A673 (cell line): ENCODE measurements at regions not wholly inside any gene's neighbourhood (a gene's known extent, or its start where the extent isn't known, plus 50 kb on each side); places are given as distances from the start of the nearest gene placed in this dataset.

Source experiments
- BruUV-seq: library from RNA; stranded (reverse); fragments of 400-500 nt; replicated peaks from 2 replicates; lab custom pipeline; 2021; lab: Mats Ljungman, UMichigan
- CTCF ChIA-PET: fragments of 300-600 bp; sonication (Branson Sonifier 250); formaldehyde crosslinking; loops from one replicate; lab custom pipeline; 2022; ENCODE audit warnings: antibody characterized with exemption; lab: Charles Lee
- POLR2A ChIA-PET: fragments of 300-600 bp; sonication (Branson Sonifier 250); formaldehyde crosslinking; loops from one replicate; lab custom pipeline; 2022; ENCODE audit warnings: antibody characterized with exemption; ENCODE audit not compliant: low non-redundant PET; lab: Charles Lee
- DNase-seq: peaks from one replicate; pipeline ENCODE4 v3.0.0-alpha.2; 2015; ENCODE audit warnings: low spot score
- H3K27ac ChIP-seq: fragments of 200-600 bp; sonication (generic); 2 replicates; pipeline ENCODE4 v1.5.1; 2016; ENCODE audit warnings: mixed run types, low read depth, mild to moderate bottlenecking, mixed read lengths, antibody characterized with exemption, low read length; ENCODE audit not compliant: poor library complexity, severe bottlenecking
- H3K27me3 ChIP-seq: fragments of 200-600 bp; sonication (generic); replicated peaks from 2 replicates; pipeline ENCODE4 v1.6.1; 2017; ENCODE audit warnings: mixed run types, low read depth, mild to moderate bottlenecking, mixed read lengths, antibody characterized with exemption, low read length; ENCODE audit not compliant: insufficient read depth, poor library complexity
- H3K36me3 ChIP-seq: fragments of 200-600 bp; sonication (generic); 2 replicates; pipeline ENCODE4 v1.6.1; 2016; ENCODE audit warnings: mixed run types, mild to moderate bottlenecking, mixed read lengths, antibody characterized with exemption, low read length; ENCODE audit not compliant: insufficient read depth, poor library complexity, severe bottlenecking
- H3K4me1 ChIP-seq: fragments of 200-600 bp; sonication (generic); 2 replicates; pipeline ENCODE4 v1.6.1; 2017; ENCODE audit warnings: mixed run types, mild to moderate bottlenecking, mixed read lengths, antibody characterized with exemption, low read length; ENCODE audit not compliant: insufficient read depth, poor library complexity, severe bottlenecking
- H3K4me3 ChIP-seq: fragments of 200-600 bp; sonication (generic); 2 replicates; pipeline ENCODE4 v1.5.1; 2016; ENCODE audit warnings: low read depth, mixed run types, mild to moderate bottlenecking, mixed read lengths, low read length; ENCODE audit not compliant: poor library complexity, severe bottlenecking
- H3K9me3 ChIP-seq: fragments of 200-600 bp; sonication (generic); 2 replicates; pipeline ENCODE4 v1.6.1; 2016; ENCODE audit warnings: mixed run types, low read depth, mild to moderate bottlenecking, mixed read lengths, antibody characterized with exemption, low read length; ENCODE audit not compliant: poor library complexity, severe bottlenecking
- CTCF ChIP-seq: fragments of 300-800, 200-600 bp; sonication (generic); conservative IDR thresholded peaks from 2 replicates; pipeline ENCODE4 v1.5.1; 2017; ENCODE audit warnings: low read depth, mild to moderate bottlenecking, antibody characterized with exemption, low read length, moderate library complexity, mixed read lengths
- EZH2 ChIP-seq: fragments of 200-600 bp; sonication (generic); IDR thresholded peaks from 2 replicates; pipeline ENCODE4 v1.6.1; 2017; ENCODE audit warnings: borderline replicate concordance, low read depth, mild to moderate bottlenecking, mixed read lengths, antibody characterized with exemption, low read length; ENCODE audit not compliant: poor library complexity, severe bottlenecking
- intact Hi-C: fragments of 100-400 bp; cut with micrococcal nuclease; formaldehyde crosslinking; loops from one replicate; pipeline ENCODE4 v1.10.0; 2022; ENCODE audit not compliant: unreplicated experiment

GRCh38 chr10:128952856-128953255 lies 514.2 kb upstream of the MGMT start:
- H3K27me3 ChIP-seq: no peaks in the 10 kb centered on the region
- ChIA-PET CTCF (no interaction called here), POLR2A (no interaction called here)
- H3K4me3 ChIP-seq: no peak overlapping the region
- no peaks in the 10 kb centered on the region for H3K9me3 ChIP-seq
- no TSS peak for BruUV-seq
- no peaks in the 10 kb centered on the region for H3K4me1 ChIP-seq
- TF ChIP-seq EZH2 (no peak), CTCF (0 out of 2 replicates have a peak, but pooled peaks have one; percentile 8)
- H3K36me3 ChIP-seq: no peaks in the 10 kb centered on the region
- no peak overlapping the region for H3K27ac ChIP-seq
- no peak for DNase-seq
- intact Hi-C loops: no loop called here

- Histone ChIP-seq H3K27ac (no peak overlapping the region), H3K9me3 (no peaks in the 10 kb centered on the region), H3K36me3 (no peaks in the 10 kb centered on the region), H3K4me1 (no peaks in the 10 kb centered on the region), H3K27me3 (no peaks in the 10 kb centered on the region), H3K4me3 (no peak overlapping the region)
- intact Hi-C loops: no loop called here
- BruUV-seq: no TSS peak
- ChIA-PET CTCF (no interaction called here), POLR2A (no interaction called here)
- DNase-seq: no peak
- TF ChIP-seq EZH2: no peak
- no peak for TF ChIP-seq CTCF
These were observed 510.9 kb upstream of the MGMT start for GRCh38 chr10:128956149-128956548.

GRCh38 chr10:128957221-128957620 lies 509.8 kb upstream of the MGMT start:
- Histone ChIP-seq H3K4me1 (no peaks in the 10 kb centered on the region), H3K9me3 (no peaks in the 10 kb centered on the region), H3K27ac (no peak overlapping the region), H3K36me3 (no peaks in the 10 kb centered on the region), H3K27me3 (no peaks in the 10 kb centered on the region), H3K4me3 (no peak overlapping the region)
- POLR2A ChIA-PET: no interaction called here
- no TSS peak for BruUV-seq
- no peak for TF ChIP-seq CTCF
- TF ChIP-seq EZH2: no peak
- CTCF ChIA-PET: no interaction called here
- DNase-seq: no peak
- intact Hi-C loops: no loop called here
